Brain microvascular endothelial cell (primary cell): ENCODE measurements at regions not wholly inside any gene's neighbourhood (a gene's known extent, or its start where the extent isn't known, plus 50 kb on each side); places are given as distances from the start of the nearest gene placed in this dataset.

Source experiments
- DNase-seq: peaks from one replicate; pipeline ENCODE4 v3.0.0-alpha.2; 2020
- H3K27ac ChIP-seq: fragments of 250-450 bp; sonication (Bioruptor Pico); 2 replicates; pipeline ENCODE4 v1.5.1; 2020; ENCODE audit warnings: mild to moderate bottlenecking, moderate library complexity
- H3K27me3 ChIP-seq: fragments of 250-450 bp; sonication (Bioruptor Pico); replicated peaks from 2 replicates; pipeline ENCODE4 v1.5.1; 2020; ENCODE audit warnings: mild to moderate bottlenecking
- H3K36me3 ChIP-seq: fragments of 250-450 bp; sonication (Bioruptor Pico); replicated peaks from 2 replicates; pipeline ENCODE4 v1.5.1; 2020; ENCODE audit warnings: mild to moderate bottlenecking
- H3K4me3 ChIP-seq: 2 replicates; pipeline ENCODE4 v1.5.1; 2011; ENCODE audit warnings: low read depth, mild to moderate bottlenecking, control low read depth, low read length, moderate library complexity
- in situ Hi-C: cut with HindIII; loops from 2 replicates; pipeline ENCODE4 v1.10.0; 2017; ENCODE audit warnings: low sequenced_read_pairs, low pct_ligation_motif_present
- TF ChIP-seq, protein P1 (sequence below): IDR thresholded peaks from 2 replicates; pipeline ENCODE4 v1.5.1; 2011; ENCODE audit warnings: low read depth, mild to moderate bottlenecking, moderate library complexity, low read length, control low read depth, inconsistent platforms; ENCODE audit errors: missing control alignments

DNA sequence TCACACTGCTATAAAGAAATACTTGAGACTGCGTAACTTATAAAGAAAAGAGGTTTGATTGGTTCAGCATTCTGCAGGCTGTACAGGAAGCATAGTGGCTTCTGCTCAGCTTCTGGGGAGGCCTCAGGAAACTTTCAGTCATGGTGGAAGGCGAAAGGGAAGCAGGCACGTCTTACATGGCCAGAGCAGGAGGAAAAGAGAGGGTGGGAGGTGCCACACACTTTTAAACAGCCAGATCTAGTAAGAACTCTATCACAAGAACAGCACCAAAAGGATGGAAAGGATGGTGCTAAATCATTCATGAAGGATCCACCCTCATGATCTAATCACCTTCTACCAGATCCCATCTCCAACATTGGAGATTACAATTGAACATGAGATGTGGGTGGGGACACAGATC lies 145.5 kb upstream of the OSR1 start:
- DNase-seq = no peak
- Histone ChIP-seq H3K27ac (no peak overlapping the region), H3K27me3 (no peaks in the 10 kb centered on the region), H3K4me3 (no peak overlapping the region), H3K36me3 (no peaks in the 10 kb centered on the region)
- TF ChIP-seq, protein P1, sequence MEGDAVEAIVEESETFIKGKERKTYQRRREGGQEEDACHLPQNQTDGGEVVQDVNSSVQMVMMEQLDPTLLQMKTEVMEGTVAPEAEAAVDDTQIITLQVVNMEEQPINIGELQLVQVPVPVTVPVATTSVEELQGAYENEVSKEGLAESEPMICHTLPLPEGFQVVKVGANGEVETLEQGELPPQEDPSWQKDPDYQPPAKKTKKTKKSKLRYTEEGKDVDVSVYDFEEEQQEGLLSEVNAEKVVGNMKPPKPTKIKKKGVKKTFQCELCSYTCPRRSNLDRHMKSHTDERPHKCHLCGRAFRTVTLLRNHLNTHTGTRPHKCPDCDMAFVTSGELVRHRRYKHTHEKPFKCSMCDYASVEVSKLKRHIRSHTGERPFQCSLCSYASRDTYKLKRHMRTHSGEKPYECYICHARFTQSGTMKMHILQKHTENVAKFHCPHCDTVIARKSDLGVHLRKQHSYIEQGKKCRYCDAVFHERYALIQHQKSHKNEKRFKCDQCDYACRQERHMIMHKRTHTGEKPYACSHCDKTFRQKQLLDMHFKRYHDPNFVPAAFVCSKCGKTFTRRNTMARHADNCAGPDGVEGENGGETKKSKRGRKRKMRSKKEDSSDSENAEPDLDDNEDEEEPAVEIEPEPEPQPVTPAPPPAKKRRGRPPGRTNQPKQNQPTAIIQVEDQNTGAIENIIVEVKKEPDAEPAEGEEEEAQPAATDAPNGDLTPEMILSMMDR = no peak
- in situ Hi-C loops = no loop called here

DNA sequence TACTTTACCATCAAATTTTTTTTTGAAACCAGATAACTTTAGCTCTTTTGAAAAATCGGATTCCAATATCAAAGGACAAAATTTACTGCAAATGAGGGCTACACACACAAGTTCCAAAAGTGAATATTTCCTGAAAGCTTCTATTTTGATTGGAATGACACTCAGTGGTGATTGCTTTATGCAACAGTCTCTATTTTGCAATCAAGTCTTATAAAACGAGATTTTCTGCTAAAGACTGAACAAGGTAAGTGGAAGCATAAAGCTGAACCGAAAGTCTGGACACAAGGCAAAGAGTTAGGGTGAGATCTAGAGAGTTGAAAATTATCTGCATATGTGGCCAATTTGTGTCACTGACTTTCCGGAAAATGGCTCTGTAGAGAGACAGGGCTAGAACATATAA lies 145.0 kb upstream of the OSR1 start:
- DNase-seq = no peak
- Histone ChIP-seq H3K27me3 (no peaks in the 10 kb centered on the region), H3K4me3 (no peak overlapping the region), H3K27ac (no peak overlapping the region), H3K36me3 (no peaks in the 10 kb centered on the region)
- TF ChIP-seq, protein P1 = no peak
- in situ Hi-C loops = no loop called here

DNA sequence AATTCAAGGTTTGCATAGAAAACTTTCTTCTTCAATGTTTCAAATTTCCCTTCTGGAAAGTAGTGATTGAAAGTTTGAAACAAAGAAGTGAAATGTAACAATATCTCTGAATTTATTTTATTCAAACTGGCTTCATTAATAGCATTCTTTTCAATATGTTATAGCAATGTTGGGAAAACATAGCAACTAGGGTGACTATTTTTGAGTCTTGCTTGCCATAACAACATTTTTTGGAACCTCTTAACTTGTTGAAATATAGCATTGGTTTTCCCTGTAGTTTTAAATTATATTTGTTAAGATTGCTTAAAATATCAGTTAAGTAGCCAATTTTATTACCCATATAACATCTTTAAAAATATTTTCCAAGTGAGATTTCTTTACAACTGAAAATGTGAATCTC lies 141.7 kb upstream of the OSR1 start:
- Histone ChIP-seq H3K27ac (no peak overlapping the region), H3K4me3 (no peak overlapping the region), H3K36me3 (no peaks in the 10 kb centered on the region), H3K27me3 (no peaks in the 10 kb centered on the region)
- TF ChIP-seq, protein P1 = no peak
- in situ Hi-C loops = no loop called here
- no peak for DNase-seq

DNA sequence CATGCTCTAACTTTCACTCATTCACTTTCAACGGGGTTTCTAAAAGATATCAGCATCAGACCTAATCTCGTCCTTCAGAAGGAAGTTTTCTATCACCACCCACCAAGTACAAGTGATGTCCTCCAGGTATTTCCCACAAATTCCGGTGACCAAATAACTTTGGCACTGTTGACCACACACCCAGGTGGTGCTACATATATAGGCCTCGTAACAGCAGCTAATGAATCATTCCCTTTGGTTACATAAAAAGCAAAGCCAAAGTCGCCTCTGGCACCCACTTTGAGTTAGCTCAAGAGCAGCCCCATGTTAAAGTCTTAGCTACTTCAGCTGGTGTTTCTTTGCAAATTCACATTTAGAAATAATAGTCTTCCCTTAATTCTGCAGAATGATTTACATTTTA lies 138.2 kb upstream of the OSR1 start:
- no peaks in the 10 kb centered on the region for H3K36me3 ChIP-seq
- H3K4me3 ChIP-seq = no peak overlapping the region
- no peak for DNase-seq
- in situ Hi-C loops = no loop called here
- TF ChIP-seq, protein P1 = no peak
- no peak overlapping the region for H3K27ac ChIP-seq
- H3K27me3 ChIP-seq = no peaks in the 10 kb centered on the region

DNA sequence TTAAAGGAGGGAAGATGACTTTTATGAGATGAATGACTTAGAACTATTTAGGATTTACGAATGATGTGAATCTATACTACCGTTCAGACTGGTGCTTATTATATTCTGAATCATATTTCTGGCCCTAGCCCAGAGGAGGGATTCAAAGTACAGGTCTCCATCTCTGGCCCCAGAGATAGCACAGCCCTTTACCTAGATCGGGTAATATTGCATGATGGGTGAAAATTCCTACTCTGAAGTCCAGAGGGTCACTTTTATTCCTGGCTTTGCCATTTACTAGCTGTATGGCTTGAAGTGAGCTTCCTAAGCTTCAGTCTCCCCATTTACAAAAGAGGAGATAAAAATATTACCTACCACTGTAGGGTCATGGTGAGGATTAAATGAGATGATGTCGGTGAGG lies 135.8 kb upstream of the OSR1 start:
- TF ChIP-seq, protein P1 = no peak
- Histone ChIP-seq H3K36me3 (no peaks in the 10 kb centered on the region), H3K4me3 (no peak overlapping the region), H3K27me3 (no peaks in the 10 kb centered on the region), H3K27ac (no peak overlapping the region)
- in situ Hi-C loops = no loop called here
- DNase-seq = no peak

DNA sequence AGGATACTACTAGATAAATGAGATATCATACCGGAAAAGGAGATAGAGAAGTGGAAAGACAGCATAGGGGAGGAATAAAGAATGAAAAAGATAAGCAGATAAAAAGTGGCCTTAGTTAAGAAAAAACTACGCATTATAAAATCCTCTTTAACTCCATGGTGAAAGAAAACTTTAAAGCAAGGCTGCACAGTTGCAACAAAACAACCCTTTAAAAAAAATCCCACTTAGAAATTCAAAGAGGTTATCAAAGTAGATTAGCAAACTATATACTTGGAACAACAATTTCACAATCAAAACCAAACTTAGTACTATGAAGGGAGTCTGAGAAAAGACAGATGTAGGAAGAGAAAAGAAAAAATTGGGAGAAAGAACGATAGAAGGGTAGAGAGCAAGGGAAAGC lies 133.4 kb upstream of the OSR1 start:
- no peak for DNase-seq
- TF ChIP-seq, protein P1 = no peak
- no peak overlapping the region for H3K4me3 ChIP-seq
- in situ Hi-C loops = no loop called here
- no peaks in the 10 kb centered on the region for H3K27me3 ChIP-seq
- no peaks in the 10 kb centered on the region for H3K36me3 ChIP-seq
- no peak overlapping the region for H3K27ac ChIP-seq
